ENCODE measurements at regions not wholly inside any gene's neighbourhood (a gene's known extent, or its start where the extent isn't known, plus 50 kb on each side); places are given as distances from the start of the nearest gene placed in this dataset.
"Not testable (repeated sequence)": the region's sequence is repeated elsewhere in the genome, so short reads cannot be mapped to it uniquely, and the experiment has no call there.

- not testable (repeated sequence) for DNase-seq (ENCODE audit: low spot score)
Measured at GRCh38 chr18:24624421-24624820, 164.0 kb downstream of the HRH4 start.

GRCh38 chr18:24627644-24628315 lies 167.3 kb downstream of the HRH4 start:
- no peak for DNase-seq (ENCODE audit: low spot score)

- no peak for DNase-seq (ENCODE audit: low spot score)
Measured at GRCh38 chr18:24628326-24628725, 167.9 kb downstream of the HRH4 start.

GRCh38 chr18:24629921-24630320 lies 169.5 kb downstream of the HRH4 start:
- no peak for DNase-seq (ENCODE audit: low spot score)

GRCh38 chr18:24630346-24630880 lies 170.0 kb downstream of the HRH4 start:
- DNase-seq (ENCODE audit: low spot score): no peak

- no peak for DNase-seq (ENCODE audit: low spot score)
Measured at GRCh38 chr18:24631243-24632025, 171.0 kb downstream of the HRH4 start.

GRCh38 chr18:24632158-24632988 lies 171.9 kb downstream of the HRH4 start:
- DNase-seq (ENCODE audit: low spot score): no peak

GRCh38 chr18:24633121-24633520 lies 172.7 kb downstream of the HRH4 start:
- no peak for DNase-seq (ENCODE audit: low spot score)

GRCh38 chr18:24649571-24649970 lies 189.1 kb downstream of the HRH4 start:
- no peak for DNase-seq (ENCODE audit: low spot score)

GRCh38 chr18:24651434-24651833 lies 191.0 kb downstream of the HRH4 start:
- DNase-seq (ENCODE audit: low spot score): no peak

- DNase-seq (ENCODE audit: low spot score): peak; percentile 84
Measured at GRCh38 chr18:24656050-24656449, 195.6 kb downstream of the HRH4 start.

GRCh38 chr18:24656551-24657443 lies 196.4 kb downstream of the HRH4 start:
- DNase-seq (ENCODE audit: low spot score): peak; percentile 98

- DNase-seq (ENCODE audit: low spot score): peak; percentile 9
Measured at GRCh38 chr18:24657444-24657842, 197.0 kb downstream of the HRH4 start.

- DNase-seq (ENCODE audit: low spot score): no peak
Measured at GRCh38 chr18:24658302-24658701, 197.9 kb downstream of the HRH4 start.

- DNase-seq (ENCODE audit: low spot score): no peak
Measured at GRCh38 chr18:24659827-24660720, 199.6 kb downstream of the HRH4 start.

- DNase-seq (ENCODE audit: low spot score): no peak
Measured at GRCh38 chr18:24660956-24661355, 200.5 kb downstream of the HRH4 start.

- DNase-seq (ENCODE audit: low spot score): no peak
Measured at GRCh38 chr18:24662412-24662821, 202.0 kb downstream of the HRH4 start.

GRCh38 chr18:24663026-24663425 lies 202.6 kb downstream of the HRH4 start:
- no peak for DNase-seq (ENCODE audit: low spot score)

GRCh38 chr18:24669015-24669414 lies 208.6 kb downstream of the HRH4 start:
- DNase-seq (ENCODE audit: low spot score): no peak

GRCh38 chr18:24669502-24669901 lies 209.1 kb downstream of the HRH4 start:
- no peak for DNase-seq (ENCODE audit: low spot score)
